B cell (primary cell): ENCODE measurements at regions not wholly inside any gene's neighbourhood (a gene's known extent, or its start where the extent isn't known, plus 50 kb on each side); places are given as distances from the start of the nearest gene placed in this dataset.

Source experiments
- ATAC-seq: fragments of 200-7000 bp; cut with Tn5 transposase; one replicate; pipeline ENCODE4 v1.10.0; 2021; ENCODE audit warnings: low read depth, mild to moderate bottlenecking, moderate number of reproducible peaks, moderate library complexity
- CTCF ChIA-PET: fragments of 350-600 bp; sonication (Branson Sonifier 250); formaldehyde crosslinking; loops from one replicate; lab custom pipeline; 2021; ENCODE audit warnings: antibody characterized with exemption, inconsistent platforms; lab: Charles Lee
- POLR2A ChIA-PET: fragments of 350-600 bp; sonication (Branson Sonifier 250); formaldehyde crosslinking; loops from one replicate; lab custom pipeline; 2021; ENCODE audit warnings: antibody characterized with exemption; lab: Charles Lee
- DNase-seq: peaks from one replicate; pipeline ENCODE4 v3.0.0; 2013
- H2AFZ ChIP-seq: 2 replicates; pipeline ENCODE4 v1.6.1; 2012; ENCODE audit warnings: mild to moderate bottlenecking, low read depth, low read length; ENCODE audit not compliant: insufficient read depth, poor library complexity, severe bottlenecking
- H3K27ac ChIP-seq, 2 donors: 1 replicate in 1 of 2; 2 replicates in 1 of 2; pipeline ENCODE4 v1.5.1; 2012 to 2013; ENCODE audit warnings: low read length in 2 of 2, mild to moderate bottlenecking in 2 of 2, moderate library complexity in 1 of 2
- H3K27me3 ChIP-seq, 4 experiments: fragments of 200-600 bp in 1 of 4; sonication (generic) in 1 of 4; replicated peaks in 1 of 4; 1 replicate in 2 of 4; 2 replicates in 2 of 4; pipeline versions ENCODE4 v1.6.1 to v1.7.0; 2013 to 2016; ENCODE audit warnings: low read length in 3 of 4, mild to moderate bottlenecking in 2 of 4, mixed read lengths in 1 of 4, moderate library complexity in 1 of 4; ENCODE audit not compliant: insufficient read depth in 4 of 4, control insufficient read depth in 3 of 4; ENCODE audit errors: control extremely low read depth in 1 of 4
- H3K36me3 ChIP-seq, 2 experiments: replicated peaks in 1 of 2; 1 replicate in 1 of 2; 2 replicates in 1 of 2; pipeline versions ENCODE4 v1.6.1 to v1.7.1; 2013; ENCODE audit warnings: low read length in 1 of 2; ENCODE audit not compliant: insufficient read depth in 2 of 2, control insufficient read depth in 1 of 2; ENCODE audit errors: control extremely low read depth in 1 of 2, extremely low read depth in 1 of 2
- H3K4me1 ChIP-seq, 2 donors: fragments of 200-600 bp in 1 of 2; sonication (generic) in 1 of 2; 1 replicate in 1 of 2; 2 replicates in 1 of 2; pipeline versions ENCODE4 v1.5.1 to v1.6.1; 2013 to 2017; ENCODE audit warnings: low read length in 2 of 2; ENCODE audit not compliant: control insufficient read depth in 2 of 2, insufficient read depth in 2 of 2
- H3K4me2 ChIP-seq: replicated peaks from 2 replicates; pipeline ENCODE3; 2012; ENCODE audit warnings: mild to moderate bottlenecking, low read depth, low read length; ENCODE audit not compliant: poor library complexity, severe bottlenecking
- H3K4me3 ChIP-seq, 5 experiments: fragments of 200-600 bp in 1 of 5; sonication (generic) in 1 of 5; 1 replicate in 3 of 5; 2 replicates in 2 of 5; pipeline versions ENCODE4 v1.5.1 to v1.7.0; 2011 to 2016; ENCODE audit warnings: low read length in 4 of 5, mild to moderate bottlenecking in 4 of 5, low read depth in 2 of 5, control low read depth in 1 of 5, moderate library complexity in 1 of 5; ENCODE audit not compliant: insufficient read depth in 1 of 5; ENCODE audit errors: control extremely low read depth in 1 of 5, extremely low read depth in 1 of 5
- H3K79me2 ChIP-seq: fragments of 200-600 bp; sonication (generic); one replicate; pipeline ENCODE4 v1.6.0; 2016; ENCODE audit warnings: low read length; ENCODE audit not compliant: control insufficient read depth, insufficient read depth
- H3K9ac ChIP-seq: fragments of 200-600 bp; sonication (generic); 2 replicates; pipeline ENCODE4 v1.6.1; 2017; ENCODE audit warnings: mild to moderate bottlenecking, low read length, moderate library complexity
- H3K9me3 ChIP-seq, 3 donors: one replicate each; pipeline versions ENCODE4 v1.6.1 to v1.7.1; 2013; ENCODE audit warnings: low read length in 2 of 3; ENCODE audit not compliant: control insufficient read depth in 2 of 3, insufficient read depth in 1 of 3; ENCODE audit errors: control extremely low read depth in 1 of 3
- H4K20me1 ChIP-seq: 2 replicates; pipeline ENCODE4 v1.6.0; 2012; ENCODE audit warnings: mild to moderate bottlenecking, low read length; ENCODE audit not compliant: insufficient read depth, control insufficient read depth, poor library complexity, severe bottlenecking
- H3K27ac Mint-ChIP-seq: one replicate; pipeline ENCODE4 v1.8.0; 2021; ENCODE audit warnings: mixed read lengths
- H3K27me3 Mint-ChIP-seq: one replicate; pipeline ENCODE4 v1.8.0; 2021; ENCODE audit warnings: mixed read lengths
- H3K4me1 Mint-ChIP-seq: one replicate; pipeline ENCODE4 v1.8.0; 2021; ENCODE audit warnings: mixed read lengths
- H3K4me3 Mint-ChIP-seq: one replicate; pipeline ENCODE4 v1.8.0; 2021; ENCODE audit warnings: mixed read lengths
- H3K9me3 Mint-ChIP-seq: one replicate; pipeline ENCODE4 v1.8.0; 2022; ENCODE audit warnings: mixed read lengths; ENCODE audit not compliant: insufficient read depth
- EZH2 ChIP-seq: IDR thresholded peaks from 2 replicates; pipeline ENCODE4 v1.6.1; 2012; ENCODE audit warnings: borderline replicate concordance, low read depth, mild to moderate bottlenecking, moderate library complexity, low read length; ENCODE audit not compliant: insufficient read depth, poor library complexity, severe bottlenecking
- WGBS: methylation state at CpG from one replicate; pipeline ENCODE4 v1.1.5; 2013; ENCODE audit warnings: missing lambda C conversion rate; ENCODE audit not compliant: insufficient coverage; 5-methylcytosine and 5-hydroxymethylcytosine counted together
- intact Hi-C: fragments of 100-400 bp; cut with micrococcal nuclease; formaldehyde crosslinking; loops from one replicate; pipeline ENCODE4 v1.10.0; 2022
- TF ChIP-seq, protein P1 (sequence below): fragments of 200-600 bp; IDR thresholded peaks from one replicate; pipeline ENCODE4 v1.8.0; 2022; ENCODE audit warnings: antibody characterized with exemption, mild to moderate bottlenecking

DNA sequence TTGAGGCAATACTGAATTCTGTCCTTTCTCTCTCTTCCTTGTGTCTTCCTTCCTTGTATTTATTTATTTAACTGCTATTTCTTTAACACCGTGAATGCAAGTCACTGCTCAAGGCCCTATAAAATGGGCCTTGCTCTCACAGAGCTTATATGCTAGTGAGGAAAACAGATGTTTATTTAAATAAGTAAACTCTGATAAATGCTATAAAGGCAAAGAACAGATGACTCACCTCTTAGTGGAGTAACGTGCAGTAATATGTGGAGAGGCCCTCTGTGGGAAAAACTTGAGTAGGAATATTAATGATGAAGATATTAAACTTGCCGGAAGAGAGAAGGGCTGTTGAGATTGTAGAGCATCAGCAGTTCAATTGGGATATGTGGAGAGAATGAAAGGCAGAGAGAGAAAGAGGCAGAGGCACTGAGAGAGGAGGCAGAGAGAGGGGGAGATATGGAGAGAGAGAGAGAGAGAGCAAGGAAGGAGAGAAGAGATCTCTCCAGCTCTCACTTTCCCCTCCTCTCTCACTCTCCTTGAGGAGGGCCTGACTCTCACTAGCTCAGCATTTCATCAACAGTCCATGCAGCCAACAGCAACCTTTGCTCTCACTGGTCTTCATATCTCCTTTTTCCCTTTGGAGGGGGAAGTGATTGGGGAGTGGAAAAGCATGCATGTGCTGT, 322.2 kb downstream of the LMX1A start:
- H3K27ac Mint-ChIP-seq, result no peak overlapping the region
- Histone ChIP-seq H3K79me2 (no peaks in the 10 kb centered on the region), H3K9me3 (no peaks in the 10 kb centered on the region), H3K4me1 (no peaks in the 10 kb centered on the region), H4K20me1 (no peaks in the 10 kb centered on the region), H3K9ac (no peak overlapping the region), H3K27ac (no peak overlapping the region), H3K27me3 (no peaks in the 10 kb centered on the region), H3K36me3 (no peaks in the 10 kb centered on the region), H3K4me3 (no peak overlapping the region), H3K4me2 (no peak overlapping the region), H2AFZ (no peak overlapping the region)
- H3K27me3 Mint-ChIP-seq, result no peaks in the 10 kb centered on the region
- H3K4me1 Mint-ChIP-seq, result no peaks in the 10 kb centered on the region
- 100% methylated on average over 2 of the region's 3 CpGs for WGBS
- DNase-seq, result no peak
- ChIA-PET POLR2A (no interaction called here), CTCF (no interaction called here)
- intact Hi-C loops, result no loop called here
- H3K4me3 Mint-ChIP-seq, result no peak overlapping the region
- TF ChIP-seq, protein P1, sequence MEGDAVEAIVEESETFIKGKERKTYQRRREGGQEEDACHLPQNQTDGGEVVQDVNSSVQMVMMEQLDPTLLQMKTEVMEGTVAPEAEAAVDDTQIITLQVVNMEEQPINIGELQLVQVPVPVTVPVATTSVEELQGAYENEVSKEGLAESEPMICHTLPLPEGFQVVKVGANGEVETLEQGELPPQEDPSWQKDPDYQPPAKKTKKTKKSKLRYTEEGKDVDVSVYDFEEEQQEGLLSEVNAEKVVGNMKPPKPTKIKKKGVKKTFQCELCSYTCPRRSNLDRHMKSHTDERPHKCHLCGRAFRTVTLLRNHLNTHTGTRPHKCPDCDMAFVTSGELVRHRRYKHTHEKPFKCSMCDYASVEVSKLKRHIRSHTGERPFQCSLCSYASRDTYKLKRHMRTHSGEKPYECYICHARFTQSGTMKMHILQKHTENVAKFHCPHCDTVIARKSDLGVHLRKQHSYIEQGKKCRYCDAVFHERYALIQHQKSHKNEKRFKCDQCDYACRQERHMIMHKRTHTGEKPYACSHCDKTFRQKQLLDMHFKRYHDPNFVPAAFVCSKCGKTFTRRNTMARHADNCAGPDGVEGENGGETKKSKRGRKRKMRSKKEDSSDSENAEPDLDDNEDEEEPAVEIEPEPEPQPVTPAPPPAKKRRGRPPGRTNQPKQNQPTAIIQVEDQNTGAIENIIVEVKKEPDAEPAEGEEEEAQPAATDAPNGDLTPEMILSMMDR, result no peak
- no peak for TF ChIP-seq EZH2
- H3K9me3 Mint-ChIP-seq, result no peaks in the 10 kb centered on the region
- ATAC-seq, result no peak

DNA sequence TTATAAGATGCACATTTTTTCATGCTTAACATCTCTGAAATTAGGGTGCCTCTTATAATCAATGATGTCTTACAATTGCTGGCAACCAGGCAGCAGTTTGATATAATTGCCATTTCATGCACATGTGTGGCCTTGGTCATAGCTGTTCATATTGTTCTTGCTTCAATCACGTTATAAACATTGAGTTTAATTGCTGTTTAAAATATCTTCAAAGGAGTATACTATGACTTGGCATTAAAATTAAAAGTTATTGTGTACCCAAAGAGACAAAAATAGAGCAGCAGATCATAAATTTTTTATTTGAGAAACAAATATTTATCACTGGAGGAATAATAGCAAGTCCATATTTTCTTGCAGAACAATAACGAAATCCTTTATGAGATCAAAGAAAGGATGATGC, 325.5 kb downstream of the LMX1A start:
- Histone ChIP-seq H3K4me2 (no peak overlapping the region), H4K20me1 (no peaks in the 10 kb centered on the region), H3K4me3 (no peak overlapping the region), H3K36me3 (no peaks in the 10 kb centered on the region), H3K9me3 (no peaks in the 10 kb centered on the region), H3K27ac (no peak overlapping the region), H3K9ac (no peak overlapping the region), H3K4me1 (no peaks in the 10 kb centered on the region), H2AFZ (no peak overlapping the region), H3K27me3 (no peaks in the 10 kb centered on the region), H3K79me2 (no peaks in the 10 kb centered on the region)
- no peak for TF ChIP-seq EZH2
- TF ChIP-seq, protein P1, result no peak
- Mint-ChIP-seq H3K27ac (no peak overlapping the region), H3K4me3 (no peak overlapping the region), H3K27me3 (no peaks in the 10 kb centered on the region), H3K9me3 (peaks cover 3% of the 10 kb centered on the region), H3K4me1 (no peaks in the 10 kb centered on the region)
- ChIA-PET POLR2A (no interaction called here), CTCF (no interaction called here)
- no CpG with 5 or more reads among the region's 2 CpGs for WGBS
- ATAC-seq (no peak), DNase-seq (no peak)
- intact Hi-C loops, result no loop called here
